HG02852 (cell line): ENCODE measurements at regions not wholly inside any gene's neighbourhood (a gene's known extent, or its start where the extent isn't known, plus 50 kb on each side); places are given as distances from the start of the nearest gene placed in this dataset.
"Not testable (repeated sequence)": the region's sequence is repeated elsewhere in the genome, so short reads cannot be mapped to it uniquely, and the experiment has no call there.

Experiments used
- ATAC-seq: cut with Tn5 transposase; IDR thresholded peaks from one replicate; pipeline ENCODE4 v1.9.1; 2021; ENCODE audit warnings: mild to moderate bottlenecking, moderate library complexity; ENCODE audit not compliant: unreplicated experiment

DNA sequence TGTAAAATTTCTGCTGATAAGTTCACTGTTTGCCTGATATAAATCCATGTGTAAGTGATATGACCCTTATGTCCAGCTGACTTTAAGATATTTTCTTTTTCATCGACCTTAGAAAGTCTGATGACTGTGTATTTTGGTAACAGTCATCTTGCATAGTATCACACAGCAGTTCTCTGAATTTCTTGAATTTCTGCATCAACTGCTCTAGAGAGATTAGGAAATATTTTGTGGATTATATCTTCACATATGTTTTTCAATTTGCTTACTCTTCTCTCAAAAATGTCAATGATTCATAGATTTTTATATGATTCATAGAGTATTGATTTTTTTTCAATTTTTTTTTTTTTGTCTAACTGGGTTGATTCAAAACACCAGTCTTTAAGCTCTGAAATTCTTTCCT, 945.3 kb downstream of the TRIB2 start:
- ATAC-seq: no peak

DNA sequence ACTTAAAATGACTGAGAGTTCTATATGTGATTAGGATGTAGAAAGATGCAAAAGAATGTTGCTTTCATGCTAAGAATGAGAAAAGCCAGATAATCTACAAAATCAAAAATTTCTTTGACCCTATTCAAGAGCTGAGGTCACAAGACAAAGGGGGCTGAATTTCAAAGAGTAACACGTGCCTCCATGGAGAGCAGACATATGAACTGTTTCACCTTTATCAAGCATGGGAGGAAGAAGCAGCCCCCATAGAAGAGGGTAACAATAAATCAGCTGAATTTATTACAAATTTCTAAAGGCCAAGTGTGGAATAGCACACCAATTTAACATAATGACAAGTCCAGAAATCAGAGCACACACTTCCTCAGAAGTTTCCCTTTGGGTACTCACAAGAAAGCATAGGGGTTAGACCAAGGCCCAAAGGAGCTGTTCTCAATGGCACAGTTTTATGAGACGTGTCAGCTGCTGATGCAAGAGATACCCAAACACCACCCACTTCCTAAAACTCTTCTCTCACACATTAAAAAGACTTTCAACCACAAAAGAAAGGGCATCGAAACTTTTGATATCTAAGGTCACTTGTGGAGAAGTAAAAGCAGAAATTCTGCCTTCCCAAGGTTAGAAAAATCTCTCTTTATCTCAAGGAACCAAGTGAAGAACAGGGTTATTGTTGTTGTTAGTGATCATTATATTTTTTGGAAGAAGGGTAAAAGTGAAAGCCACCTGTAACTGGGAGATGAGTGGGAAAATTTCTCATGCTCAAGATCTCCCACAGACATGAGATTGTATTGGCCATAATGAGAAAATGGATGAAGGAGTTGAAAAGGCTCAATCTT, 950.1 kb downstream of the TRIB2 start:
- peak; percentile 77 for ATAC-seq

DNA sequence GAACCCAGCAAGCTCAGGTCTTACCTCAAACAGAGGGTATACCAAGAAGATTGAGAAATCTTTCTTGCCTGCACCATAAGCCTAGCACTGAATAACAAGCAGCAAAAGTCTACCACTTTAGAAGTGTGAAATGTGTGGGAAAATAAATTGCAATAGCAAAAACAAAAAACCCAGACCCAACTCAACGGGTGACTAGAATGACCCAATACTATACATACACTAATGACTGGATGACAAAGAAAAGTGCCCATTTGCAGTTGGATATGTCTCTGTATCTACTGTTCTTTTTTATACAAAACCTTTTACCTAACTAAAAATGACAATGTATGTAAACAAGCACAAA, 950.6 kb downstream of the TRIB2 start:
- ATAC-seq: no peak

GRCh38 chr2:13669607-13670006, 952.9 kb downstream of the TRIB2 start:
- no peak for ATAC-seq

DNA sequence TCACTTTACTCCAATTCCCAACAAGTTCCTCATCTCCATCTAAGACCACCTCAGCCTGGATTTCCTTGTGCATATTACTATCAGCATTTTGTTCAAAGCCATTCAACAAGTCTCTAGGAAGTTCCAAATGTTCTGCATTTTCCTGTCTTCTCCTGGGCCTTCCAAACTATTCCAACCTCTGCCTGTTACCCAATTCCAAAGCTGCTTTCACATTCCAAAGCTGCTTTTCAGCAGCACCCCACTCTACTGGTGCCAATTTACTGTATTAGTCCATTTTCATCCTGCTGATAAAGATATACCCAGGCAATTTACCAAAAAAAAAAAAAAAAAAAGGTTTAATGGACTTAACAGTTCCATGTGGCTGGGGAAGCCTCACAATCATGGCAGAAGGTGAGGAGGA, 957.1 kb downstream of the TRIB2 start:
- not testable (repeated sequence) for ATAC-seq

DNA sequence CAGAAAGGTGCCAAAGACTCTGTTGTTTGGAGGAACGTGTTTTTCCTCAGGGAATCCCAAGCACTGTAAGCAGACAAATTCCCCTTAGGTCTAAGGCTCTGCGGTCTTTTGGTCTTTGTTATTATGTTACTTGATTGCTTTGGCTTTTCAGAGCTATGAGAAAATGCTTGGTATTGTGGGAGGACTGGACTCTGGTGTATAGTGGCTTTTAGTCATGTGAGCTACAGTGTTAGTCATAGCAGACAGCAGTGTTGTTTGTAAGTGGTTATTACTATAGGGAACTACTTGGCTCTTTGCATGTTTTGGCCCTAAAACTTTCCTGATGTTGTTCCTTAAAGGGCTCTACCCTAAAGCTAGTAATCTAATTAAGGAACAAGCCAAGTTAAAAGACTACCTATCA, 956.2 kb upstream of the LRATD1 start:
- ATAC-seq: peak; percentile 64

DNA sequence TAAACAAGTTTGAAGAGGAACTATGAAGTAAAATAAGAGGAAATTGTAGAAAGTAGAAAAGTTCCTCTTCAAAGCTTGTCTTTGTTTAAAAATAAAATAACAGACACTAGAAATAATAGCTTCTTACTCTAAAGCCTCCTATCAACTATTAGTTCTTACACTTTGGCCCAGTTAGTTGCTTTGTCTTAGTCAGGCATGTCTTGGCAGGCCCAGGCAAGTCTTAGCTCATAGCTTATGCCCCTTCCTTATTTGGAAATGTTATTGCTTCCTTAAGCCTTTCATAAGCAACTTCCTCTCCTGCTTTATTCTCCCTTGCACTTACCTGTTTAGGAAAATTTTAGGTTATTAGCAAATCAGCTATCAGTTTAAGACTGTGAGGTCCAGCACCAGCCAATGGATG, 950.6 kb upstream of the LRATD1 start:
- no peak for ATAC-seq

DNA sequence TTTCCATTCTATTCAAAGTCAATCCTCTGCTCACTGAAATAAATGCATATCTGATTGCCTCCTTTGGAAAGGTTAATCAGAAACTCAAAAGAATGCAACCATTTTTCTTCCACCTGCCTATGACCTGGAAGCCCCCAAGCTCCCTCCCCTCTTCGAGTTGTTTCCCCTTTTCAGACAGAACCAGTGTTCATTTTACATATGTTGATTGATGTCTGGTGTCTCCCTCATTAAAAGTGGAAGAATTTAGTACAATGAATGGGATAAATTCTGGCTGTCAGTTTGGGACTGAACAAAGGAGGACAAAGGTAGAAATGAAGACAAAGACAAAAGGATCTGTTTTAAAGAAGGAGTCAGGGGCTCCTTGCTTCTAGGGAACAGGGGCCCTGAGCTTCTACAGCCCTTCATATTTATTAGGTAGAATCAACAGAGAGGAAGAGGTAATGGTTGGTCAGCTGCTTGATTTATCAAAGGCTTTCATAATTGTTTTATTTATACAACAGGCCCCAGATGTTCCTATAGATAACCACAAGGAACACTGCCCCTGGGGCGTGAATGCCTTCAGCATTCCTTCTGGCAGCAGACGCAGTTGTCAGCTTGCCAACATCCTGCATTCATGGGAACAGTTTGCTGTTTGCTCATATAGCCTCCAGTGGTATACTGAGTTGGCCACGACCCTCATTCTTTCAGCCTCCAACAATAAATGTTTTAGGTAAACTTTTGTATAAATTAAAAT, 949.8 kb upstream of the LRATD1 start:
- ATAC-seq: no peak

DNA sequence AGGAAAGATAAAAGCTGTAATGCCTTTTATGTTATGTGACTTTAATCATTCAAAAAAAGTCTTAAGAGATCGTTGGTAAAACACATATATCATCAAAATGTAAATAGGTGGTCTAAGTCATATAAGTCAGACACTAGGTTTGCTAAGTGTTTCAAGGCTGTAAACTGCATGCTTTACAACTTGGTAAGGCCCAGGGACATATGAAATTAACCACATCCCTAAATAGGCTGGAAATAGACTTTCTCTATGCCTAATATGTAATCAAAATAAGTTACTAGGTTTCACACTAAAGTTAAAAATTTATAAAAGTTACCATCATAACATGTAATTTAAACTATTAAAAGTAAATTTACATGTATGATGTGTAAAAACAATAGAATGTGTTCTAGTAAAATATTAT, 946.3 kb upstream of the LRATD1 start:
- ATAC-seq: no peak

GRCh38 chr2:13694673-13695072, 937.8 kb upstream of the LRATD1 start:
- no peak for ATAC-seq

DNA sequence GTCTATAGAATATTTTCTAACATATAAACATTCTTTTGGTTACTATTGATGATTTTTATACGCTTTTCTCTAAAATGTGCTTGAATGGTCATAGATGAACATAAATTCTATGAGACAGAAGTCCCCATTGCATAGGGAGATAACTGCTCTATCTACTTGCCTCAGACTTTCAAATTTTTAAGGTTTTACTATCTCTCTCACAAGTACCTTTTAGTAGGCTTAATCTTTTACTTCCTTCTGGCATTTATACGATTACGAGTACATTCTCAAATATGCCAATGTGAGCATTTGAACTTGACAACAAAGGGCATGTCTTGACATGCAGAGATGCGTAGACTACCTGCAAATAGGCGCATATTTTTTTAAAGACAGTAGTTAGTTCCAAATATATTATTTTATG, 935.9 kb upstream of the LRATD1 start:
- ATAC-seq: no peak

DNA sequence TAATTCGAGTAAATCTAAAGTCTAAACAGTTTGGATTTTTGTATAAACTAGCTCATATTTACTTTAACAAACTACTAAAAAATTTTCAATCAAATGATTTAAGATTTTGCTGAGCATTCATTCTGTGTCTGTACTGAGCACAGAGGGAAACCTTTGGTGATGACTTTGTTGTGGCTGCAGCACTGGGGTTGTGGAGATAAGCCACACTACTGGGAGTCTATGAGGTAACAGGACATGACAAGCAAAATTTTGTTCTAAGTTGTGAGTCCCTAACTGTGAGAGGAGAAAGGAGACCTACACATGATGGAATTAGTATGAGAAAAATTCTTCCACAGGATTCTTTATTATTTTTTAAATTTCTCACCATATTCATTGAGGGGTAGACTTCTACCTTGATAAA, 933.7 kb upstream of the LRATD1 start:
- no peak for ATAC-seq

GRCh38 chr2:13699939-13700338, 932.6 kb upstream of the LRATD1 start:
- ATAC-seq: not testable (repeated sequence)

DNA sequence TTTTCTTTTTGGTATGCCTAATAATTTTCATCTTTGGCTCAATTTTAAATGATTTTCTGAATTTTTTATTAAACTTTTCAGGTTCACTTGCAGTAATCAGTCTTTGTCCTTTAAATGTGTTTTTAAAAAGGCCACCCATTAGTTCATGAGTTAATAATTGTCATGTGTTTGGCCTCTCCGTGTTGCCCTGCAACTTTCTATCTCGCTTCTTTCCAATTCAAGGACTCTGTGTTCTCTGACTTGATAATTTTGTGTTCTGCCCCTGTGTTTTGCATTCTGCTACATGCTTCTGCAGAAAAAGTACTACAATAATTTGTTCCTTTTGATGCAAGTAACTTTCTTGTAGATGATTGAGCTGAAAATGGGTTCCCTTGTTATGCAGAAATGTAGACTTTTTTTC, 921.4 kb upstream of the LRATD1 start:
- ATAC-seq: no peak

DNA sequence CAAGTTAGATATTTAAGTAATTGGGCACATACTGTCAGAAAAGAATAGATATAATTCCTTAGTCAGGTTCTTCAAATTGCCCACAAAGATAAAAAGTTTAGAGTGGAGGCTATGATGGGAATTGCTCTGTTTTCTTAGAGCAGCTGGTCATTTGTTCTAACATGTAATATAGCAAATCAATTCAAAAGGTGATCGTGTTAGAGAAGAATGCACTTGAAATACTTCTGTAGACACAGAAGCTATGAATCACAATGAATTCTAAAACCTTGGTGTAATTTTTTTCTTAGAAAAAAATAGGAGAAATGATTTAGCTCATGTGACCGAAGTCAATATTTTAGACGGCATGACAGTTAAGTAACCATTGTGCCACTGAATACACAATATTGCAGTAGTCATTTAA, 918.1 kb upstream of the LRATD1 start:
- ATAC-seq: no peak

GRCh38 chr2:13725945-13726344, 906.6 kb upstream of the LRATD1 start:
- no peak for ATAC-seq

GRCh38 chr2:13745330-13745729, 887.2 kb upstream of the LRATD1 start:
- no peak for ATAC-seq

GRCh38 chr2:13751955-13752354, 880.6 kb upstream of the LRATD1 start:
- no peak for ATAC-seq

GRCh38 chr2:13758412-13758811, 874.1 kb upstream of the LRATD1 start:
- no peak for ATAC-seq

DNA sequence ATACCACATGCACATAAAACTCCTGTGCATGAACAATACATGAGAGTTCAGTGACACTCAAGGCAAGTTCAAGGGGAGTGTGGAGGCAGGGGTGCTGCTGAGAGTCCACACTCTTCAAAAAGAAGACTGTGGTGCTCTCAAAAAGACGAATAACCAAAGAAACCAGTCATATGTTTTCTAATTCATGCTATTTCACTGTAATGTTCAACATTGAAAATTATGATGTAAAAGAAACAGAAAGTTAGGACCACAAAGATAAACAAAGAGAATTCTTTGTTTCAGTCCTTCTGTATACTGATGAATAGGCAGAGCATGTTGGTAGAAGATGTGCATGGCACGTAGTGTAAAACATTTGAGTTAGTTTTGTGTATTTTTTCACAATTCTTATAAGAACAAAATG, 864.2 kb upstream of the LRATD1 start:
- ATAC-seq: no peak

DNA sequence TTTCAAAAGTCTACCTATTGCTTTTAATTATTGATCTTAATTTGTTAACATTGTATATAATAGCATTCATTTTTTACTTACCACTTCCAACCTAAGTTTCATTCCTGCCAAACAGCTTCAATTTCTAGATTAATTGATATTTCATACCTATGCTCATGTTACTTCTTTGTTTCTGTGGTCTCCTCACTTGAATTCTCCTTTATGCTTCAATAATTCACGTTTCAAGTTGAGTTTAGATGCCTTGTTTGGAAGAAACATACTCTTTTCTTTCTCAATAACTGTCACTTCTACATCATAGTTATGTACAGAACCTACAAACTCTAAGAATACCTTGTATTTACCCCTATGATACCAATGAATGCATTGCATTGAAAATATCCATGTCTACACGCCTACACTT, 862.2 kb upstream of the LRATD1 start:
- no peak for ATAC-seq

GRCh38 chr2:13779996-13780395, 852.5 kb upstream of the LRATD1 start:
- ATAC-seq: no peak
